ENCODE measurements at regions not wholly inside any gene's neighbourhood (a gene's known extent, or its start where the extent isn't known, plus 50 kb on each side); places are given as distances from the start of the nearest gene placed in this dataset.

DNA sequence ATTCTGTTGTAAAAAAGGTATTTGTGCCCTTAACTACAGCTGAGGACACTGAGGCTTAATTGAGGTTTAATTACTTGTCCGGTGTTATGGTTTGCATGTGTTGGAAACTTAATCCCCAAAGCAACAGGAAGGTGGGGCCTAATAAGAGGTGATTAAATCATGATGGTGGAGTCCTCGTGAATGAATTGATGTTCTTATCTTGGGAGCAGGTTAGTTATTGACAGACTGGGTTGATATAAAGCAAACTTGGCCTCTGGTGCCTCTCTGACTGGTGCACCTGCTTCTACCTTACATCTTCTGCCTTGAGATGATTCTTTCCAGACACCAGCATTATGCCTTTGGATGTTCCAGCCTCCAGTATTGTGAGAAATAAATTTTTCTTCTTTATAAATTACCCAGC lies 306.5 kb upstream of the HS3ST5 start:
- ATAC-seq (no peak), DNase-seq (ENCODE audit: low spot score) (no peak)
- Histone ChIP-seq H3K36me3 (ENCODE audit: insufficient read depth) (no peaks in the 10 kb centered on the region), H3K4me2 (no peak overlapping the region), H3K27me3 (ENCODE audit: insufficient read depth) (no peaks in the 10 kb centered on the region), H3K4me1 (ENCODE audit: insufficient read depth) (no peaks in the 10 kb centered on the region), H2AFZ (no peak overlapping the region), H4K20me1 (replicated peaks; ENCODE audit: insufficient read depth) (no peaks in the 10 kb centered on the region), H3K9me2 (ENCODE audit: insufficient read depth) (no peaks in the 10 kb centered on the region), H3K79me2 (replicated peaks; ENCODE audit: insufficient read depth) (no peaks in the 10 kb centered on the region), H3K27ac (ENCODE audit: low read depth) (no peak overlapping the region), H3F3A (replicated peaks; ENCODE audit: low read depth) (no peaks in the 10 kb centered on the region), H3K4me3 (no peak overlapping the region)
- Mint-ChIP-seq H3K4me1 (0 out of 3 replicates have a peak, but pooled peaks cover 3% of the 10 kb centered on the region), H3K27ac (no peak overlapping the region), H3K36me3 (ENCODE audit: low read depth) (no peaks in the 10 kb centered on the region), H3K4me3 (no peak overlapping the region), H3K9me3 (no peaks in the 10 kb centered on the region), H3K27me3 (ENCODE audit: insufficient read depth, low read depth, poor library complexity) (peaks cover 2% of the 10 kb centered on the region)
- TF ChIP-seq, protein P1, sequence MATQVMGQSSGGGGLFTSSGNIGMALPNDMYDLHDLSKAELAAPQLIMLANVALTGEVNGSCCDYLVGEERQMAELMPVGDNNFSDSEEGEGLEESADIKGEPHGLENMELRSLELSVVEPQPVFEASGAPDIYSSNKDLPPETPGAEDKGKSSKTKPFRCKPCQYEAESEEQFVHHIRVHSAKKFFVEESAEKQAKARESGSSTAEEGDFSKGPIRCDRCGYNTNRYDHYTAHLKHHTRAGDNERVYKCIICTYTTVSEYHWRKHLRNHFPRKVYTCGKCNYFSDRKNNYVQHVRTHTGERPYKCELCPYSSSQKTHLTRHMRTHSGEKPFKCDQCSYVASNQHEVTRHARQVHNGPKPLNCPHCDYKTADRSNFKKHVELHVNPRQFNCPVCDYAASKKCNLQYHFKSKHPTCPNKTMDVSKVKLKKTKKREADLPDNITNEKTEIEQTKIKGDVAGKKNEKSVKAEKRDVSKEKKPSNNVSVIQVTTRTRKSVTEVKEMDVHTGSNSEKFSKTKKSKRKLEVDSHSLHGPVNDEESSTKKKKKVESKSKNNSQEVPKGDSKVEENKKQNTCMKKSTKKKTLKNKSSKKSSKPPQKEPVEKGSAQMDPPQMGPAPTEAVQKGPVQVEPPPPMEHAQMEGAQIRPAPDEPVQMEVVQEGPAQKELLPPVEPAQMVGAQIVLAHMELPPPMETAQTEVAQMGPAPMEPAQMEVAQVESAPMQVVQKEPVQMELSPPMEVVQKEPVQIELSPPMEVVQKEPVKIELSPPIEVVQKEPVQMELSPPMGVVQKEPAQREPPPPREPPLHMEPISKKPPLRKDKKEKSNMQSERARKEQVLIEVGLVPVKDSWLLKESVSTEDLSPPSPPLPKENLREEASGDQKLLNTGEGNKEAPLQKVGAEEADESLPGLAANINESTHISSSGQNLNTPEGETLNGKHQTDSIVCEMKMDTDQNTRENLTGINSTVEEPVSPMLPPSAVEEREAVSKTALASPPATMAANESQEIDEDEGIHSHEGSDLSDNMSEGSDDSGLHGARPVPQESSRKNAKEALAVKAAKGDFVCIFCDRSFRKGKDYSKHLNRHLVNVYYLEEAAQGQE (IDR thresholded peaks at IDR 0.05; ENCODE audit: unreplicated experiment) = no peak
- no peak for TF ChIP-seq CREB1 (CRISPR knock-in tag; IDR thresholded peaks at IDR 0.05; ENCODE audit: low read depth)
- TF ChIP-seq NANOG (IDR thresholded peaks at IDR 0.05; ENCODE audit: borderline replicate concordance) = no peak
- TF ChIP-seq STAT1 (IDR thresholded peaks at IDR 0.05; ENCODE audit: unreplicated experiment) = no peak
- TF ChIP-seq JUNB (IDR thresholded peaks at IDR 0.05; ENCODE audit: unreplicated experiment) = no peak
- TF ChIP-seq EZH2phosphoT487 (IDR thresholded peaks at IDR 0.05; ENCODE audit: unreplicated experiment) = no peak
- no peak for TF ChIP-seq EZH2 (IDR thresholded peaks at IDR 0.05; ENCODE audit: low read depth, unreplicated experiment)
- no peak for TF ChIP-seq POLR2AphosphoS5 (IDR thresholded peaks at IDR 0.05; ENCODE audit: low read depth)
- TF ChIP-seq, protein P2, sequence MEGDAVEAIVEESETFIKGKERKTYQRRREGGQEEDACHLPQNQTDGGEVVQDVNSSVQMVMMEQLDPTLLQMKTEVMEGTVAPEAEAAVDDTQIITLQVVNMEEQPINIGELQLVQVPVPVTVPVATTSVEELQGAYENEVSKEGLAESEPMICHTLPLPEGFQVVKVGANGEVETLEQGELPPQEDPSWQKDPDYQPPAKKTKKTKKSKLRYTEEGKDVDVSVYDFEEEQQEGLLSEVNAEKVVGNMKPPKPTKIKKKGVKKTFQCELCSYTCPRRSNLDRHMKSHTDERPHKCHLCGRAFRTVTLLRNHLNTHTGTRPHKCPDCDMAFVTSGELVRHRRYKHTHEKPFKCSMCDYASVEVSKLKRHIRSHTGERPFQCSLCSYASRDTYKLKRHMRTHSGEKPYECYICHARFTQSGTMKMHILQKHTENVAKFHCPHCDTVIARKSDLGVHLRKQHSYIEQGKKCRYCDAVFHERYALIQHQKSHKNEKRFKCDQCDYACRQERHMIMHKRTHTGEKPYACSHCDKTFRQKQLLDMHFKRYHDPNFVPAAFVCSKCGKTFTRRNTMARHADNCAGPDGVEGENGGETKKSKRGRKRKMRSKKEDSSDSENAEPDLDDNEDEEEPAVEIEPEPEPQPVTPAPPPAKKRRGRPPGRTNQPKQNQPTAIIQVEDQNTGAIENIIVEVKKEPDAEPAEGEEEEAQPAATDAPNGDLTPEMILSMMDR (conservative IDR thresholded peaks at IDR 0.05; ENCODE audit: low read depth in 2 of 2) = no peak
- TF ChIP-seq ZNF331 (CRISPR knock-in tag; IDR thresholded peaks at IDR 0.05; ENCODE audit: low read depth) = no peak
- no peak for TF ChIP-seq ETS1 (IDR thresholded peaks at IDR 0.05)
- TF ChIP-seq ZNF114 (CRISPR knock-in tag; IDR thresholded peaks at IDR 0.05) = no peak
- TF ChIP-seq ZNF462 (CRISPR knock-in tag; IDR thresholded peaks at IDR 0.05) = no peak

All from GM23338 (cell line).